ENCODE measurements at regions not wholly inside any gene's neighbourhood (a gene's known extent, or its start where the extent isn't known, plus 50 kb on each side); places are given as distances from the start of the nearest gene placed in this dataset.
"Not testable (repeated sequence)": the region's sequence is repeated elsewhere in the genome, so short reads cannot be mapped to it uniquely, and the experiment has no call there.

DNA sequence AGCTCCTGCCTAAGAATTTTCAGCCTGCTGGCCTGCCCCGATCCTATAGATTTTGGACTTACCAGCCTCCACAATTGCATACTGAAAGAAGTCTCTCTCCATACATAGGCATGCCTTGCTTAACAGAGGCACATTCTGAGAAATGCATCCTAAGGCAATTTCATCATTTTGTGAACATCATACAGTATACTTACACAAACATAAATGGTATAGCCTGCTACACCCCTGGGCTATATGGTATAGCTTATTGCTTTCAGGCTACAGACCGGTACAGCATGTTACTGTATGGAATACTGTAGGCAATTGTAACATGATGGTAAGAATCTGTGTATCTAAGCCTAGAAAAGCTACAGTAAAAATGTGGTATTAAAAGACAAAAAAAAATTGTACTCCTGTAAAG is 174.7 kb downstream of the NRIP1 start:
- FAIRE-seq (no peak), DNase-seq (ENCODE audit: low read depth) (no peak)
- TF ChIP-seq CTCF (IDR thresholded peaks at IDR 0.05; ENCODE audit: insufficient read depth, low read length, severe bottlenecking), result no peak
- no peaks in the 10 kb centered on the region for H3K36me3 ChIP-seq (ENCODE audit: control insufficient read depth, insufficient read depth, low read length)
- H3K27me3 ChIP-seq (ENCODE audit: control insufficient read depth, insufficient read depth, low read length), result no peaks in the 10 kb centered on the region
- H3K4me3 ChIP-seq (ENCODE audit: low read depth, low read length), result no peak overlapping the region

DNA sequence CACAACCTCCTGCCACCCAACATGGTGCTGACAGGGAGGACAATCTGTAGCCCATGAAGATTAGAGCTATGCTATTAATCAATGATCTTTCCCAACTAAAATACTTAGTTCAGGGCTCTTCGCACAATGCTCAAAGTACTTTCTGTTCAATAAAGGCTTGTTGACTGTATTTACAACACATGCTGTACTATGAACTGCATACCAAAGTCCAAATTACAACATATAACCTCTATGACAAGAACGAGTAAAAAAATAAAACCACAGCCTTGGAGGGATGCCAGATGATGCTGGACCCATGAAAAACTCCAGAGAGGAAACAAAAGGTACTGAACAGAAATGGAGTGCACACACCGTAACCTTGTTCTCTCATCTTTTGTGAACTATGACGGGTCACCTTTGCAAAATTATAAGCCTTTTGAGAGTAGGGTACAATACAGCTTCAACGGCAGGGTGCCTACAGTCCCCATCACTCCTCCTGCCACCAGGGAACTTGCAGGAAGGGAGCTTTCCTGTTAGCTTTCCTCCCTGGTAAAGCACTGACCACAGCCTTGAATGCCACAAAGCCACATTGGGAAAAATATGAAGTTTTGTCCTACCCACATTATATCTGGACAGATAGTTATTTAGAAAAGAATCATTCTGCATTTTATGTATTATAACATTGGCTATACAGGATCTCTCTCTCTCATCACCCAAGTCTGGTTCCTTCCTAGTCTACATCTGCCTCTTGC is 175.6 kb downstream of the NRIP1 start:
- peak; percentile 43 for DNase-seq (ENCODE audit: low read depth)
- no peak overlapping the region for H3K4me3 ChIP-seq (ENCODE audit: low read depth, low read length)
- H3K36me3 ChIP-seq (ENCODE audit: control insufficient read depth, insufficient read depth, low read length), result no peaks in the 10 kb centered on the region
- no peak for FAIRE-seq
- no peak for TF ChIP-seq CTCF (IDR thresholded peaks at IDR 0.05; ENCODE audit: insufficient read depth, low read length, severe bottlenecking)
- no peaks in the 10 kb centered on the region for H3K27me3 ChIP-seq (ENCODE audit: control insufficient read depth, insufficient read depth, low read length)

GRCh38 chr21:14888202-14888601 is 176.6 kb downstream of the NRIP1 start:
- Histone ChIP-seq H3K27me3 (ENCODE audit: control insufficient read depth, insufficient read depth, low read length) (no peaks in the 10 kb centered on the region), H3K4me3 (ENCODE audit: low read depth, low read length) (no peak overlapping the region), H3K36me3 (ENCODE audit: control insufficient read depth, insufficient read depth, low read length) (no peaks in the 10 kb centered on the region)
- no peak for TF ChIP-seq CTCF (IDR thresholded peaks at IDR 0.05; ENCODE audit: insufficient read depth, low read length, severe bottlenecking)
- FAIRE-seq (no peak), DNase-seq (ENCODE audit: low read depth) (no peak)

- DNase-seq (ENCODE audit: low read depth), result no peak
- no peak for TF ChIP-seq CTCF (IDR thresholded peaks at IDR 0.05; ENCODE audit: insufficient read depth, low read length, severe bottlenecking)
- no peak for FAIRE-seq
- H3K27me3 ChIP-seq (ENCODE audit: control insufficient read depth, insufficient read depth, low read length), result no peaks in the 10 kb centered on the region
- H3K36me3 ChIP-seq (ENCODE audit: control insufficient read depth, insufficient read depth, low read length), result no peaks in the 10 kb centered on the region
- H3K4me3 ChIP-seq (ENCODE audit: low read depth, low read length), result no peak overlapping the region
Measured at GRCh38 chr21:14886001-14886400, 178.8 kb downstream of the NRIP1 start.

- no peaks in the 10 kb centered on the region for H3K36me3 ChIP-seq (ENCODE audit: control insufficient read depth, insufficient read depth, low read length)
- DNase-seq (ENCODE audit: low read depth), result no peak
- no peak for TF ChIP-seq CTCF (IDR thresholded peaks at IDR 0.05; ENCODE audit: insufficient read depth, low read length, severe bottlenecking)
- no peaks in the 10 kb centered on the region for H3K27me3 ChIP-seq (ENCODE audit: control insufficient read depth, insufficient read depth, low read length)
- no peak overlapping the region for H3K4me3 ChIP-seq (ENCODE audit: low read depth, low read length)
- FAIRE-seq, result no peak
Measured at GRCh38 chr21:14883351-14883750, 181.4 kb downstream of the NRIP1 start.

DNA sequence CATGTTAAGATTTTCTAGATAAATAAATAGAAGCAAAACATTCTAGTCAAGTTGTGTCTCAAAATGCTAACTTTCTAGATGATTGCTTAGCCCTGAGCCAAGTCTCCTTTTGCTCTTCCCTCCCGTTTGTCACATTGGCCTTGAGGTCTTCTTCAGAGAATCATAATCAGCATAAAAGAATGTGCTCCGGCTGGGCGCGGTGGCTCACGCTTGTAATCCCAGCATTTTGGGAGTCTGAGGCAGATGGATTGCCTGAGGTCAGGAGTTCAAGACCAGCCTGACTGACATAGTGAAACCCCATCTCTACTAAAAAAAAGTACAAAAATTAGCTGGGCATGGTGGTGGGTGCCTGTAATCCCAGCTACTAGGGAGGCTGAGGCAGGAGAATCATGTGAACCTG is 182.3 kb downstream of the NRIP1 start:
- DNase-seq (ENCODE audit: low read depth); H3K4me3 ChIP-seq (ENCODE audit: low read depth, low read length); FAIRE-seq; H3K36me3 ChIP-seq (ENCODE audit: control insufficient read depth, insufficient read depth, low read length); H3K27me3 ChIP-seq (ENCODE audit: control insufficient read depth, insufficient read depth, low read length): not testable (repeated sequence)
